Naive B cell (primary cell): ENCODE measurements at regions not wholly inside any gene's neighbourhood (a gene's known extent, or its start where the extent isn't known, plus 50 kb on each side); places are given as distances from the start of the nearest gene placed in this dataset.
A peak's percentile ranks its signal among the peaks of the same experiment; 100 is the strongest.

Experiments used
- ATAC-seq, 2 donors: fragments of 150-1000 bp; cut with Tn5 transposase; 2 replicates each; pipeline ENCODE4 v1.10.0; 2021; ENCODE audit warnings: low read depth in 2 of 2, mild to moderate bottlenecking in 2 of 2, moderate library complexity in 2 of 2
- DNase-seq: peaks from one replicate; pipeline ENCODE4 v3.0.0; 2022
- H3K27ac Mint-ChIP-seq, 6 donors: one replicate each; pipeline ENCODE4 v1.8.0; 2020 to 2022; ENCODE audit warnings: mild to moderate bottlenecking in 6 of 6, mixed read lengths in 6 of 6, moderate library complexity in 5 of 6, inconsistent platforms in 2 of 6
- H3K27me3 Mint-ChIP-seq, 3 donors: one replicate each; pipeline ENCODE4 v1.8.0; 2021 to 2022; ENCODE audit warnings: mixed read lengths in 3 of 3, mild to moderate bottlenecking in 1 of 3
- H3K36me3 Mint-ChIP-seq, 2 donors: one replicate each; pipeline ENCODE4 v1.8.0; 2020 to 2022; ENCODE audit warnings: mixed read lengths in 2 of 2, inconsistent platforms in 1 of 2, mild to moderate bottlenecking in 1 of 2
- H3K4me1 Mint-ChIP-seq, 3 donors: one replicate each; pipeline ENCODE4 v1.8.0; 2020 to 2022; ENCODE audit warnings: mixed read lengths in 3 of 3, inconsistent platforms in 1 of 3, mild to moderate bottlenecking in 1 of 3, moderate library complexity in 1 of 3
- H3K4me3 Mint-ChIP-seq, 8 donors: one replicate each; pipeline ENCODE4 v1.8.0; 2020 to 2022; ENCODE audit warnings: mild to moderate bottlenecking in 8 of 8, mixed read lengths in 8 of 8, moderate library complexity in 8 of 8, inconsistent platforms in 2 of 8
- H3K9me3 Mint-ChIP-seq, 7 donors: one replicate each; pipeline ENCODE4 v1.8.0; 2020 to 2022; ENCODE audit warnings: mixed read lengths in 7 of 7, mild to moderate bottlenecking in 5 of 7, inconsistent platforms in 2 of 7, moderate library complexity in 1 of 7

GRCh38 chr20:39837561-39837960 lies 851.5 kb downstream of the MAFB start:
- Mint-ChIP-seq H3K36me3 (no peaks in the 10 kb centered on the region), H3K4me1 (no peaks in the 10 kb centered on the region), H3K27ac (no peak overlapping the region), H3K9me3 (peaks cover 0 to 5% (median 2%) of the 10 kb centered on the region in 7 donors), H3K4me3 (no peak overlapping the region), H3K27me3 (no peaks in the 10 kb centered on the region)
- ATAC-seq (no peak), DNase-seq (no peak)

GRCh38 chr20:39835130-39835842 lies 853.8 kb downstream of the MAFB start:
- no peaks in the 10 kb centered on the region for H3K27me3 Mint-ChIP-seq
- no peak overlapping the region for H3K4me3 Mint-ChIP-seq
- peaks cover 0 to 5% (median 0%) of the 10 kb centered on the region in 7 donors for H3K9me3 Mint-ChIP-seq
- DNase-seq (no peak), ATAC-seq (no peak)
- H3K36me3 Mint-ChIP-seq, result no peaks in the 10 kb centered on the region
- peaks cover 0 to under 1% (median 0%) of the 10 kb centered on the region in 3 donors for H3K4me1 Mint-ChIP-seq
- H3K27ac Mint-ChIP-seq, result no peak overlapping the region

- peaks cover 0 to 11% (median 4%) of the 10 kb centered on the region in 3 donors for H3K4me1 Mint-ChIP-seq
- no peaks in the 10 kb centered on the region for H3K27me3 Mint-ChIP-seq
- H3K36me3 Mint-ChIP-seq, result no peaks in the 10 kb centered on the region
- DNase-seq (no peak), ATAC-seq (no peak)
- no peak overlapping the region for H3K27ac Mint-ChIP-seq
- no peak overlapping the region for H3K4me3 Mint-ChIP-seq
- peaks cover 0 to 5% (median 0%) of the 10 kb centered on the region in 7 donors for H3K9me3 Mint-ChIP-seq
Measured at GRCh38 chr20:39830903-39831302, 858.1 kb downstream of the MAFB start.

GRCh38 chr20:39829661-39830060 lies 859.4 kb downstream of the MAFB start:
- peaks cover 0 to 5% (median 0%) of the 10 kb centered on the region in 7 donors for H3K9me3 Mint-ChIP-seq
- H3K27ac Mint-ChIP-seq, result no peak overlapping the region
- H3K4me3 Mint-ChIP-seq, result peak overlapping the region in 2 of 8 donors; percentile 61 to 70
- H3K4me1 Mint-ChIP-seq, result peaks cover 0 to 13% (median 4%) of the 10 kb centered on the region in 3 donors
- no peaks in the 10 kb centered on the region for H3K36me3 Mint-ChIP-seq
- ATAC-seq (peak; percentile 68 to 88), DNase-seq (no peak)
- H3K27me3 Mint-ChIP-seq, result no peaks in the 10 kb centered on the region

- H3K27ac Mint-ChIP-seq, result peak overlapping the region in 1 of 6 donors; percentile 23
- ATAC-seq (no peak), DNase-seq (no peak)
- H3K27me3 Mint-ChIP-seq, result no peaks in the 10 kb centered on the region
- H3K4me1 Mint-ChIP-seq, result peaks cover 0 to 13% (median 4%) of the 10 kb centered on the region in 3 donors
- no peaks in the 10 kb centered on the region for H3K36me3 Mint-ChIP-seq
- H3K9me3 Mint-ChIP-seq, result peaks cover 0 to 5% (median 0%) of the 10 kb centered on the region in 7 donors
- peak overlapping the region in 1 of 8 donors; percentile 48 for H3K4me3 Mint-ChIP-seq
Measured at GRCh38 chr20:39829256-39829655, 859.8 kb downstream of the MAFB start.

GRCh38 chr20:39825950-39826349 lies 863.1 kb downstream of the MAFB start:
- H3K27ac Mint-ChIP-seq, result no peak overlapping the region
- no peak overlapping the region for H3K4me3 Mint-ChIP-seq
- peaks cover 0 to 13% (median 4%) of the 10 kb centered on the region in 3 donors for H3K4me1 Mint-ChIP-seq
- ATAC-seq, result peak; percentile 36 to 55
- DNase-seq, result no peak
- H3K36me3 Mint-ChIP-seq, result peaks cover 0 to 6% of the 10 kb centered on the region in 2 donors
- peaks cover 0 to 6% (median 0%) of the 10 kb centered on the region in 7 donors for H3K9me3 Mint-ChIP-seq
- H3K27me3 Mint-ChIP-seq, result peaks cover 0 to 7% (median 0%) of the 10 kb centered on the region in 3 donors

GRCh38 chr20:39825524-39825923 lies 863.4 kb downstream of the DHX35 start:
- H3K27ac Mint-ChIP-seq, result no peak overlapping the region
- ATAC-seq (no peak), DNase-seq (no peak)
- peaks cover 0 to 6% (median 0%) of the 10 kb centered on the region in 7 donors for H3K9me3 Mint-ChIP-seq
- H3K4me3 Mint-ChIP-seq, result no peak overlapping the region
- H3K27me3 Mint-ChIP-seq, result peaks cover 0 to 8% (median 0%) of the 10 kb centered on the region in 3 donors
- H3K4me1 Mint-ChIP-seq, result peaks cover 0 to 13% (median 4%) of the 10 kb centered on the region in 3 donors
- peaks cover 0 to 6% of the 10 kb centered on the region in 2 donors for H3K36me3 Mint-ChIP-seq

GRCh38 chr20:39823224-39823623 lies 861.1 kb downstream of the DHX35 start:
- H3K4me1 Mint-ChIP-seq, result peaks cover 0 to 2% (median 0%) of the 10 kb centered on the region in 3 donors
- peaks cover 0 to 6% (median 0%) of the 10 kb centered on the region in 7 donors for H3K9me3 Mint-ChIP-seq
- no peak overlapping the region for H3K27ac Mint-ChIP-seq
- peaks cover 0 to 6% of the 10 kb centered on the region in 2 donors for H3K36me3 Mint-ChIP-seq
- H3K27me3 Mint-ChIP-seq, result peaks cover 0 to 8% (median 0%) of the 10 kb centered on the region in 3 donors
- H3K4me3 Mint-ChIP-seq, result no peak overlapping the region
- DNase-seq (no peak), ATAC-seq (no peak)

GRCh38 chr20:39822667-39823066 lies 860.5 kb downstream of the DHX35 start:
- peaks cover 0 to 6% of the 10 kb centered on the region in 2 donors for H3K36me3 Mint-ChIP-seq
- no peak overlapping the region for H3K27ac Mint-ChIP-seq
- H3K4me3 Mint-ChIP-seq, result no peak overlapping the region
- H3K4me1 Mint-ChIP-seq, result peaks cover 0 to 2% (median 0%) of the 10 kb centered on the region in 3 donors
- peaks cover 0 to 8% (median 0%) of the 10 kb centered on the region in 3 donors for H3K27me3 Mint-ChIP-seq
- H3K9me3 Mint-ChIP-seq, result peaks cover 0 to 6% (median 0%) of the 10 kb centered on the region in 7 donors
- no peak for ATAC-seq
- DNase-seq, result no peak

- no peak for DNase-seq
- H3K9me3 Mint-ChIP-seq, result peaks cover 0 to 2% (median 0%) of the 10 kb centered on the region in 7 donors
- no peak overlapping the region for H3K4me3 Mint-ChIP-seq
- H3K4me1 Mint-ChIP-seq, result no peaks in the 10 kb centered on the region
- no peak for ATAC-seq
- no peaks in the 10 kb centered on the region for H3K36me3 Mint-ChIP-seq
- no peak overlapping the region for H3K27ac Mint-ChIP-seq
- no peaks in the 10 kb centered on the region for H3K27me3 Mint-ChIP-seq
Measured at GRCh38 chr20:39813190-39813829, 851.2 kb downstream of the DHX35 start.

GRCh38 chr20:39812116-39812515 lies 850.0 kb downstream of the DHX35 start:
- Mint-ChIP-seq H3K4me1 (no peaks in the 10 kb centered on the region), H3K9me3 (peaks cover 0 to 1% (median 0%) of the 10 kb centered on the region in 7 donors)

GRCh38 chr20:39810309-39810708 lies 848.2 kb downstream of the DHX35 start:
- H3K4me3 Mint-ChIP-seq, result no peak overlapping the region
- H3K27me3 Mint-ChIP-seq, result no peaks in the 10 kb centered on the region
- ATAC-seq (no peak), DNase-seq (no peak)
- H3K36me3 Mint-ChIP-seq, result no peaks in the 10 kb centered on the region
- H3K27ac Mint-ChIP-seq, result no peak overlapping the region
- H3K4me1 Mint-ChIP-seq, result no peaks in the 10 kb centered on the region
- H3K9me3 Mint-ChIP-seq, result no peaks in the 10 kb centered on the region

More at GRCh38 chr20:39812116-39812515, 850.0 kb downstream of the DHX35 start:
- DNase-seq (no peak), ATAC-seq (no peak)
- Mint-ChIP-seq H3K4me3 (no peak overlapping the region), H3K36me3 (no peaks in the 10 kb centered on the region), H3K27ac (no peak overlapping the region), H3K27me3 (no peaks in the 10 kb centered on the region)

GRCh38 chr20:39808613-39809012 lies 846.5 kb downstream of the DHX35 start:
- DNase-seq, result no peak
- Mint-ChIP-seq H3K27ac (no peak overlapping the region), H3K4me3 (no peak overlapping the region), H3K9me3 (peaks cover 0 to 4% (median 0%) of the 10 kb centered on the region in 7 donors), H3K36me3 (no peaks in the 10 kb centered on the region), H3K27me3 (no peaks in the 10 kb centered on the region), H3K4me1 (no peaks in the 10 kb centered on the region)
- no peak for ATAC-seq

GRCh38 chr20:39800548-39800947 lies 838.4 kb downstream of the DHX35 start:
- Mint-ChIP-seq H3K36me3 (no peaks in the 10 kb centered on the region), H3K4me1 (no peaks in the 10 kb centered on the region), H3K27me3 (no peaks in the 10 kb centered on the region), H3K27ac (no peak overlapping the region), H3K9me3 (peaks cover 2 to 15% (median 5%) of the 10 kb centered on the region in 7 donors), H3K4me3 (peak overlapping the region in 1 of 8 donors; percentile 14)
- ATAC-seq (no peak), DNase-seq (no peak)
